GM12864 (cell line): ENCODE measurements at regions not wholly inside any gene's neighbourhood (a gene's known extent, or its start where the extent isn't known, plus 50 kb on each side); places are given as distances from the start of the nearest gene placed in this dataset.

Experiments
- DNase-seq: peaks from one replicate; pipeline ENCODE4 v3.0.0-alpha.2; 2011; ENCODE audit warnings: low read depth
- H3K4me3 ChIP-seq: 2 replicates; pipeline ENCODE4 v1.5.1; 2011; ENCODE audit warnings: mild to moderate bottlenecking, low read depth, low read length, control low read depth
- TF ChIP-seq, protein P1 (sequence below): IDR thresholded peaks from 2 replicates; pipeline ENCODE4 v1.5.1; 2011; ENCODE audit warnings: low read depth, mild to moderate bottlenecking, moderate library complexity, low read length, control low read depth, inconsistent platforms; ENCODE audit errors: missing control alignments

DNA sequence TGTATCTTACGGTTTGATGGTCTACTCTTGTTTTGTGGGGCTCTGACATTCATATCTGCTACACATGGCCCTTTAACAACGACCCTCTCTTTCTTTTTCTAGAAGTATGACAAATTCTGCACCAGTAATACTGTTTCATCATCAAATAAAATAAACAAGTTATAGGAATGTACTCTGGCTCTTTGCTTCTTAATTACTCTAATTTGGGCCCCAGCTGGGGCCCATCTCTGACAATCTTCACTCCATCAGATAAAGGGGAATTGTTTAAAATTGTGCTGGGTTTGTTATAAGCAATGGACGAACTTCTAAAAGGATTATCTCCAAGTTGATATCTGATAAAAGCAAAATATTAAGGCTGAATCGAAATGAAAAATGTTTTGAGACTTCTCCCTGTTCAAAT, 343.6 kb upstream of the JAG1 start:
- no peak overlapping the region for H3K4me3 ChIP-seq
- no peak for DNase-seq
- TF ChIP-seq, protein P1, sequence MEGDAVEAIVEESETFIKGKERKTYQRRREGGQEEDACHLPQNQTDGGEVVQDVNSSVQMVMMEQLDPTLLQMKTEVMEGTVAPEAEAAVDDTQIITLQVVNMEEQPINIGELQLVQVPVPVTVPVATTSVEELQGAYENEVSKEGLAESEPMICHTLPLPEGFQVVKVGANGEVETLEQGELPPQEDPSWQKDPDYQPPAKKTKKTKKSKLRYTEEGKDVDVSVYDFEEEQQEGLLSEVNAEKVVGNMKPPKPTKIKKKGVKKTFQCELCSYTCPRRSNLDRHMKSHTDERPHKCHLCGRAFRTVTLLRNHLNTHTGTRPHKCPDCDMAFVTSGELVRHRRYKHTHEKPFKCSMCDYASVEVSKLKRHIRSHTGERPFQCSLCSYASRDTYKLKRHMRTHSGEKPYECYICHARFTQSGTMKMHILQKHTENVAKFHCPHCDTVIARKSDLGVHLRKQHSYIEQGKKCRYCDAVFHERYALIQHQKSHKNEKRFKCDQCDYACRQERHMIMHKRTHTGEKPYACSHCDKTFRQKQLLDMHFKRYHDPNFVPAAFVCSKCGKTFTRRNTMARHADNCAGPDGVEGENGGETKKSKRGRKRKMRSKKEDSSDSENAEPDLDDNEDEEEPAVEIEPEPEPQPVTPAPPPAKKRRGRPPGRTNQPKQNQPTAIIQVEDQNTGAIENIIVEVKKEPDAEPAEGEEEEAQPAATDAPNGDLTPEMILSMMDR = no peak

DNA sequence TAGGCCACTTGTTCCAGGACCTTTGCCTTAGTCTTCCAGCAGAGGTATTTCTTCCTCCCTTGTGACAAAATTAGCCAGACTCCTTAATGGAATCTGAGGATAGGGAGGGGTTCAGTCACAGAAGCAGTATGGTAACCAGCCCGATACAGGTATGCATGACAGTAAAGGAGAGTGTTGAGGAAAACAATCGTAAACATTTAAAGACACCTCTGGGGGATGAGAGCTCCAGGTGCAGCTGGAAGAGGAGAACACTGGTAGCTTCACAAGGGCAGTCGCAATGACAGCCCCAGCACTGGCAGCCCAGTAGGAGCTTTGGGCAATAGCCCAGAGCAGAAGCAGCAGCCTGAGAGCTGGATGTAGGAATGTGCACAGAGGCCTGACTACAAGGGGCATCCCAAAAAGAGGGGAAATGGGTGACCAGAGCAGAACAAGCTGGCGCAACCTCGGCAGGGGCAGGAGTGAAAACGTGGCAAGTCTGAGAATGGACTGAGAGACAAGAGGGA, 344.9 kb upstream of the JAG1 start:
- TF ChIP-seq, protein P1 = no peak
- DNase-seq = no peak
- H3K4me3 ChIP-seq = no peak overlapping the region

DNA sequence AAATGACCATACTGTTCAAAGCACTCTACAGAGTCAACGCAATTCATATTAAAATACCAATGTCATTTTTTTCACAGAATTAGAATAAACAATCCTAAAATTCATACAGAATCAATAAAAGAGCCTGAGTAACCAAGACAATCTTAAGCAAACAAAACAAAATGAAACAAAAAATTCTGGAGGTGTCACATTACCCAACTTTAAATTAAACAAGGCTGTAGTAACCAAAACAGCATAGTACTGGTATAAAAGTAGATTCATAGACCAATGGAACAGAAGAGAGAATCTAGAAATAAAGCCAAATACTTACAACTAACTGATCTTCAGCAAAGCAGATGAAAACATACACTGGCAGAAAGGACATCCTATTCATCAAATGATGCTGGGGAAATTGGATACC, 346.9 kb upstream of the JAG1 start:
- no peak for DNase-seq
- TF ChIP-seq, protein P1 = no peak
- H3K4me3 ChIP-seq = no peak overlapping the region

DNA sequence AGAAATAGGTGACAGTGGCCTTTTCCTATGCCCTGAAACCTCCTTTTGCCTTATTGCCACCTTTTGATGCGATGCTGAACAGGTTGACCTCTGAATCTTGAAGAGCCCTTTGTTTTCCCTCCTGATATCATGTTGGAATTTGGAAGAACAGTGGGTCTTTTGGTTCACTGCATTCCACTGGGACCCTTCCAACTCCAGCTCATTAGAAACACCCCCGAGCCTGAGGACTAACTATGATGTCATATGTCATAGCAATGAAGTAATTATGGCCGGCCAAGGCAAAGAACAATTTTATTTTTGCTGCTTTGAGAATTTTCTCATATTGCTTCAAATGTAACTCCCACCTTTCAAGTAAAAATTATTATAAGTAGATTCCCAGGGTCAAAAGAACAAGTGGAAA, 353.4 kb upstream of the JAG1 start:
- H3K4me3 ChIP-seq = no peak overlapping the region
- no peak for DNase-seq
- TF ChIP-seq, protein P1 = no peak

DNA sequence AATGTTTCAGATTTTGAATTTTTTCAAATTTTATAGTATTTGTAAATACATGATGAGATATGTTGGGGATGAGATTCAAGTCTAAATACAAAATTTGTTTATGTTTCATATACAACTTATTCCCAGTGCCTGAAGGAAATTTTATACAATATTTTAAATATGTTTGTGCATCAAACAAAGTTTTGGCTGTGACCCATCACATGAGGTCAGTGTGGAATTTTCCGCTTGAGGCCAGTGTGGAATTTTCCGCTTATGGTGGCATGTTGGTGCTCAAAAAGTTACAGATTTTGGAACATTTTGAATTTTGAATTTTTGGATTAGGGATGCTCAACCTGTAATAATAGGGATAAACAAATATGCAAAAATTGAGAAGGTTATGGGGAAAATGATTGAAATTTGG, 356.6 kb upstream of the JAG1 start:
- DNase-seq = no peak
- TF ChIP-seq, protein P1 = no peak
- no peak overlapping the region for H3K4me3 ChIP-seq

DNA sequence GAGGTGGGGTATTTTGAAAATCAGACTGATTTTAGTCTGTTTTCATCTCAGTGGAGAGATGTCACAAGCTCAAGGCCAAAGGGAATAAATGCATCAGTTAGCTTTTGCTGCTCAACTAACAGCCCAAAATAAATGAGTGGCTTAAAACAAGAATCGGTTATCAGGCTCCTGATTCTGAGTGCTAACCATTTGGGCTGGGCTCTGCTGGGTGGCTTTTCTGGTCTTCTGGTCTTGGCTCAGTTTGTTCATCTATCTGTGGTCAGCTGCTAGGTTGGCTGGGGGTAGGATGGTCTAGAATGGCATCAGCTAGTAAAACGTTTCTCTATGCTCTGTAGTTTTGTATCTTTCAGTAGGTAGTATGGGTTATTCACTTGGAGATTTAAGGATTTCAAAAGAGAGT, 357.5 kb upstream of the JAG1 start:
- H3K4me3 ChIP-seq = no peak overlapping the region
- TF ChIP-seq, protein P1 = no peak
- no peak for DNase-seq

DNA sequence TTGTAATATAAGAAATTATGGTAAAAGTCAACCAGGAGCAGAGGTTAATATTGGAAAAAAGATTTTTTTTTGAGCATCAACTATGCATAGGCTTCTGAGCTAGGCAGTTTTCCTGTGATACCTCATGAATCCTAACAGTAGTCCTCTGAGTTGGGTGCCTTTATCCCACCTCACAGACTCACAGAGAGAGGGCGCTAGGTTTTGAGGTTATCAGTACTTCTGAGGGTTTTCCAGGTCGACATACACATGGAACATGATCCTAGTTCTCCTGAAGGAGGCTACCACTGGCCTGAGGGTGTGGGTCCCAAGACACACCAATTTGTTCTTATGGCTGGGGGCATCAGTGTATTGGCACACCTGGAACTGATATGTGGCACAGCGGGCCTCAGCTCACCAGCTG, 358.8 kb upstream of the JAG1 start:
- TF ChIP-seq, protein P1 = no peak
- H3K4me3 ChIP-seq = no peak overlapping the region
- no peak for DNase-seq
